ENCODE measurements at regions not wholly inside any gene's neighbourhood (a gene's known extent, or its start where the extent isn't known, plus 50 kb on each side); places are given as distances from the start of the nearest gene placed in this dataset.

GRCh38 chr7:142546452-142546851 lies 202.8 kb upstream of the PRSS1 start:
- TF ChIP-seq CTCF (IDR thresholded peaks at IDR 0.05) (no peak), POLR2A (IDR thresholded peaks at IDR 0.05) (no peak)
